ENCODE measurements at regions not wholly inside any gene's neighbourhood (a gene's known extent, or its start where the extent isn't known, plus 50 kb on each side); places are given as distances from the start of the nearest gene placed in this dataset.

DNA sequence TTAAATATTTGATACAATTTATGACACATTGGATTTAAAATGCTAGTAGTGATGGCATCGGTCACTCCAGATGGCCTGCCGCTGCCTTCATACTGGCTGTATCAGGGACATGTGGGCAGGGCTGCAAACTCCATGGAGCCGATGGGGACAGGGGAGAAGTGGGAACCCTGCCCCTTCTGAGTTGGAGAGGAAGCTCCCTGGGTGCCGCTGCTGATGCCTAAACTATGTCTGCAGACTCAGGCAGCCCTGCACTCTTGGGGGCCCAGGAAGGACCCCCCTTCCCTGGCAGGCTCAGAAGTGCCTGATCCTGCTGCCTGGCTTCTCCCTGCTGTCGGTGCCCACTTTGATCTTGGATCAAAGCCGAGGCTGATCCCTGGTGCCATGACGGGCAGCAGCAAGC, 1522.1 kb downstream of the OTOL1 start:
- POLR2A ChIA-PET, result no interaction called here
- Histone ChIP-seq H3K79me2 (ENCODE audit: insufficient read depth, low read depth, low read length) (no peaks in the 10 kb centered on the region), H3K27ac (ENCODE audit: low read depth, low read length, poor library complexity, severe bottlenecking) (no peak overlapping the region), H3K9me3 (ENCODE audit: low read length) (no peaks in the 10 kb centered on the region), H3K4me1 (ENCODE audit: insufficient read depth, low read length, poor library complexity, severe bottlenecking) (no peaks in the 10 kb centered on the region), H3K36me3 (ENCODE audit: insufficient read depth, low read length) (no peaks in the 10 kb centered on the region), H3K4me3 (ENCODE audit: low read depth, low read length, poor library complexity, severe bottlenecking) (no peak overlapping the region), H3K4me2 (ENCODE audit: low read length) (no peak overlapping the region), H2AFZ (ENCODE audit: low read length) (no peak overlapping the region), H3K9me2 (ENCODE audit: insufficient read depth, low read length) (no peaks in the 10 kb centered on the region), H4K20me1 (ENCODE audit: insufficient read depth, low read length) (no peaks in the 10 kb centered on the region)
- CTCF ChIA-PET (ENCODE audit: unreplicated experiment), result no interaction called here
- TF ChIP-seq CTCF (conservative IDR thresholded peaks at IDR 0.05; ENCODE audit: low read length), result no peak
- no peak for TF ChIP-seq EZH2phosphoT487 (IDR thresholded peaks at IDR 0.05; ENCODE audit: borderline replicate concordance, low read depth, low read length)
- DNase-seq (ENCODE audit: low spot score), result no peak
- BruUV-seq (replicated peaks), result no TSS peak
- intact Hi-C loops (cut with micrococcal nuclease; ENCODE audit: unreplicated experiment), result no loop called here

- intact Hi-C loops (cut with micrococcal nuclease; ENCODE audit: unreplicated experiment), result no loop called here
- Histone ChIP-seq H3K27ac (ENCODE audit: low read depth, low read length, poor library complexity, severe bottlenecking) (no peak overlapping the region), H3K79me2 (ENCODE audit: insufficient read depth, low read depth, low read length) (no peaks in the 10 kb centered on the region), H3K4me2 (ENCODE audit: low read length) (no peak overlapping the region), H3K36me3 (ENCODE audit: insufficient read depth, low read length) (no peaks in the 10 kb centered on the region), H2AFZ (ENCODE audit: low read length) (no peak overlapping the region), H3K9me3 (ENCODE audit: low read length) (no peaks in the 10 kb centered on the region), H4K20me1 (ENCODE audit: insufficient read depth, low read length) (no peaks in the 10 kb centered on the region), H3K9me2 (ENCODE audit: insufficient read depth, low read length) (no peaks in the 10 kb centered on the region), H3K4me3 (ENCODE audit: low read depth, low read length, poor library complexity, severe bottlenecking) (no peak overlapping the region), H3K4me1 (ENCODE audit: insufficient read depth, low read length, poor library complexity, severe bottlenecking) (no peaks in the 10 kb centered on the region)
- BruUV-seq (replicated peaks), result no TSS peak
- TF ChIP-seq EZH2phosphoT487 (IDR thresholded peaks at IDR 0.05; ENCODE audit: borderline replicate concordance, low read depth, low read length) (no peak), CTCF (conservative IDR thresholded peaks at IDR 0.05; ENCODE audit: low read length) (no peak)
- POLR2A ChIA-PET, result no interaction called here
- CTCF ChIA-PET (ENCODE audit: unreplicated experiment), result no interaction called here
- no peak for DNase-seq (ENCODE audit: low spot score)
Observed at GRCh38 chr3:163019260-163019659, 1522.7 kb downstream of the OTOL1 start.

GRCh38 chr3:163033652-163034051, 1537.0 kb downstream of the OTOL1 start:
- BruUV-seq (replicated peaks), result no TSS peak
- H3K4me3 ChIP-seq (ENCODE audit: low read depth, low read length, poor library complexity, severe bottlenecking), result no peak overlapping the region
- POLR2A ChIA-PET, result interaction anchor here (0.6 kb wide), 1 partner anchor 299 kb away, joined by 3 read pairs; no protein-coding TSS in a partner anchor
- CTCF ChIA-PET (ENCODE audit: unreplicated experiment), result no interaction called here
- H3K36me3 ChIP-seq (ENCODE audit: insufficient read depth, low read length), result no peaks in the 10 kb centered on the region
- H4K20me1 ChIP-seq (ENCODE audit: insufficient read depth, low read length), result no peaks in the 10 kb centered on the region
- no peak overlapping the region for H3K4me2 ChIP-seq (ENCODE audit: low read length)
- no peaks in the 10 kb centered on the region for H3K9me2 ChIP-seq (ENCODE audit: insufficient read depth, low read length)
- H3K79me2 ChIP-seq (ENCODE audit: insufficient read depth, low read depth, low read length), result no peaks in the 10 kb centered on the region
- no peak for TF ChIP-seq EZH2phosphoT487 (IDR thresholded peaks at IDR 0.05; ENCODE audit: borderline replicate concordance, low read depth, low read length)
- TF ChIP-seq CTCF (conservative IDR thresholded peaks at IDR 0.05; ENCODE audit: low read length), result no peak
- H3K9me3 ChIP-seq (ENCODE audit: low read length), result no peaks in the 10 kb centered on the region
- no peaks in the 10 kb centered on the region for H3K4me1 ChIP-seq (ENCODE audit: insufficient read depth, low read length, poor library complexity, severe bottlenecking)
- H3K27ac ChIP-seq (ENCODE audit: low read depth, low read length, poor library complexity, severe bottlenecking), result no peak overlapping the region
- intact Hi-C loops (cut with micrococcal nuclease; ENCODE audit: unreplicated experiment), result no loop called here
- no peak for DNase-seq (ENCODE audit: low spot score)
- H2AFZ ChIP-seq (ENCODE audit: low read length), result no peak overlapping the region

All from OCI-LY7 (cell line).